GM12865 (cell line): ENCODE measurements at regions not wholly inside any gene's neighbourhood (a gene's known extent, or its start where the extent isn't known, plus 50 kb on each side); places are given as distances from the start of the nearest gene placed in this dataset.

Experiments
- DNase-seq: peaks from one replicate; pipeline ENCODE4 v3.0.0; 2010; ENCODE audit warnings: low read depth
- H3K4me3 ChIP-seq: 2 replicates; pipeline ENCODE4 v1.5.1; 2011; ENCODE audit warnings: mild to moderate bottlenecking, low read depth, low read length, control low read depth
- CTCF ChIP-seq: IDR thresholded peaks from 2 replicates; pipeline ENCODE4 v1.5.1; 2011; ENCODE audit warnings: low read length, control low read depth, low read depth, inconsistent platforms; ENCODE audit not compliant: insufficient read depth; ENCODE audit errors: missing control alignments

DNA sequence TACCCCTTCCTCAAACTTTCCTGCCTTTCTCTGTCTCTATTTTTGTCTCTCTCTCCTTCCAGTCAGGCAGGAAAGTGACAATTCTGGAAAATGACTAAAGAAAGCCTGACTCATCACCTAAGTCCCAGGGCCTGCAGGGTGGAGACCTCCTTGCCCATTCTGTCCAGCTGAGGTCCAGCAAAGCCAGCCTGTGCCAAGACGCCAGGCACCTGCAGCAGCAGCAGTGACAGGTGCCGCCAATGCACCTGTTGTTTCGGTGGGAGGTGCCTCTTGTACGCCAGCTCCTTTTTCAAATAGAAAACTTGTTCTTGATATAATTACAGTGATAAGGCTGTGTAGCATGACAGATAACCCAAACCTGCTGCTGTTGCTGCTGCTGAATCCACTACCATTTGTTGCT, 501.3 kb downstream of the NTRK3 start:
- H3K4me3 ChIP-seq = no peak overlapping the region
- no peak for DNase-seq
- no peak for TF ChIP-seq CTCF

- no peak for DNase-seq
- no peak for TF ChIP-seq CTCF
- no peak overlapping the region for H3K4me3 ChIP-seq
Measured at GRCh38 chr15:87753539-87753938, 503.0 kb downstream of the NTRK3 start.

- no peak for DNase-seq
- no peak for TF ChIP-seq CTCF
- no peak overlapping the region for H3K4me3 ChIP-seq
Measured at GRCh38 chr15:87752250-87752951, 504.1 kb downstream of the NTRK3 start.

- no peak overlapping the region for H3K4me3 ChIP-seq
- no peak for DNase-seq
- no peak for TF ChIP-seq CTCF
Measured at GRCh38 chr15:87748483-87748882, 508.1 kb downstream of the NTRK3 start.

DNA sequence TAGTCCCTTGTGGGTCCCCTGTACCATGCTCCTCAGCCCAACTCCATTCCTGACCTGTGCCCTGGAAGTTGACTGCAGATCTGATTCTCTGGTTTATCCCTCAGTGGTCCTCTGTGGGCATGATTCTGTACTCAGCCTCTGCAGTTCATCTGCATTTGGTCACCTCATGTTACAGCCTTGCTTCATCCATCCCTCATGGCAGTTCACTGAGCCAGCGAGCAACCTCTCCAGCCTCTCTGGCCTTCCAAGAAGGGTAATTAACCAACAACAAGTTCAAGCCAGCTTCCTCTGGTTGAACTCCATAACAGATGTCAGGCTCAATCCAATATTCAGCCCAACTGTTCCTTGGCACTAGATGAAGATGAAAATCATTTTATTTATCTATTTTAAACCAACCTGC, 509.5 kb downstream of the NTRK3 start:
- H3K4me3 ChIP-seq = no peak overlapping the region
- DNase-seq = no peak
- TF ChIP-seq CTCF = no peak

DNA sequence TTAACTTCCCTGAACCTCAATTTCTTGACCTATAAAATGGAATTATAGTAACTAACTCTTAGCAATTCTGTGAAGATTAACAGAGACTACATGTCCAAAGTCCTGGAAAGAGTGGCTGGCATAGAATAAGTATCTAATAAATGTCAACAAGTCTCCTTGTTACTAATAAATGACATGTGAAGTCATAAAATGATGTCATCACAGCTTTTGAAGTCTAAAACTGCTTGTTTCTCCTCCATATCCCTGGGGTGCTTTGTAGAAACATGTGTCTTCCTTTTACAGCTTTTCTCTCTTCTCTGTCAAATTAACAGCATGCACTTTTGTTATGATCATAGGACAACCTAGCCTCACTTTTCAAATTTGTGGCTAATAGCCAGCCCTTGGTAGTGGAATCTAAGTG, 510.2 kb downstream of the NTRK3 start:
- H3K4me3 ChIP-seq = no peak overlapping the region
- DNase-seq = no peak
- TF ChIP-seq CTCF = no peak

DNA sequence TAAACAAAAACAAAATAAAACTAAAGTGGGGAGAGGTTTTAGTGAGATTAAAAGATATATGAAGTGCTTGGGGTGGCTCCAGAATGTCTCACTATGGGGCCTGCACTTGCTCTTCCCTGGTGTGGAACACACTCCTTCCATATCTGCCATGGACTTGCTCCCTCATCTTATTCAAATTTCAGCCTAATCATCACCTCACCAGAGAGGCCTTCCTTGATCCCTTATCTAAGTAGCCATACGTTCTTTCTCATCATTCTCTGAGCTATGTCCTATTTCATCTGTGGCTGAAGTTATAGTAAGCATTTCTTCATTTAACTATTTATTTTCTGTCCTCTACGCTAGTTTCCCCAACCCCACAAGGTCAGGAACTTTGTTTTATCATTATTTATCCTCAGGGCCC, 511.7 kb downstream of the NTRK3 start:
- no peak for TF ChIP-seq CTCF
- no peak overlapping the region for H3K4me3 ChIP-seq
- DNase-seq = no peak
